Peyer's patch (tissue), 4 donors: ENCODE measurements at regions not wholly inside any gene's neighbourhood (a gene's known extent, or its start where the extent isn't known, plus 50 kb on each side); places are given as distances from the start of the nearest gene placed in this dataset.

ENCODE experiments used
- DNase-seq, 3 donors: peaks; one replicate each; pipeline ENCODE4 v3.0.0-alpha.2; 2017 to 2019
- H3K27ac ChIP-seq, 4 donors: fragments of 200-600 bp; sonication (generic); one replicate each; pipeline ENCODE4 v1.5.1; 2016 to 2019
- H3K27me3 ChIP-seq, 2 donors: fragments of 200-600 bp; sonication (generic); one replicate each; pipeline ENCODE4 v1.5.1; 2019
- H3K36me3 ChIP-seq, 3 donors: fragments of 200-600 bp; sonication (generic); one replicate each; pipeline ENCODE4 v1.5.1; 2016 to 2019
- H3K4me1 ChIP-seq, 4 donors: fragments of 200-600 bp; sonication (generic); one replicate each; pipeline ENCODE4 v1.5.1; 2016 to 2019
- H3K4me3 ChIP-seq, 4 donors: fragments of 200-600 bp; sonication (generic); 1 replicate in 3 of 4; 2 replicates in 1 of 4; pipeline ENCODE4 v1.5.1; 2016 to 2019; ENCODE audit warnings: mild to moderate bottlenecking in 1 of 4
- H3K9me3 ChIP-seq, 4 donors: fragments of 200-600 bp; sonication (generic); one replicate each; pipeline ENCODE4 v1.5.1; 2016 to 2019; ENCODE audit warnings: mild to moderate bottlenecking in 1 of 4
- POLR2A ChIP-seq, 2 donors: fragments of 450-650 bp; IDR thresholded peaks; one replicate each; pipeline ENCODE4 v1.5.1; 2017; ENCODE audit warnings: antibody characterized with exemption in 2 of 2, mild to moderate bottlenecking in 2 of 2, moderate library complexity in 2 of 2
- TF ChIP-seq, protein P1 (sequence below), 6 experiments: fragments of 450-650 bp in 4 of 6; fragments of 200-600 bp in 2 of 6; sonication (generic) in 1 of 6; IDR thresholded peaks; one replicate each; pipeline ENCODE4 v1.5.1; 2017 to 2019; ENCODE audit warnings: antibody characterized with exemption in 6 of 6, mild to moderate bottlenecking in 3 of 6, moderate library complexity in 1 of 6

- no peak overlapping the region for H3K27ac ChIP-seq
- DNase-seq: no peak
- H3K4me1 ChIP-seq: no peaks in the 10 kb centered on the region
- no peak overlapping the region for H3K4me3 ChIP-seq
- no peaks in the 10 kb centered on the region for H3K36me3 ChIP-seq
- no peaks in the 10 kb centered on the region for H3K27me3 ChIP-seq
- no peak for TF ChIP-seq POLR2A (IDR thresholded peaks at IDR 0.05)
- TF ChIP-seq, protein P1, sequence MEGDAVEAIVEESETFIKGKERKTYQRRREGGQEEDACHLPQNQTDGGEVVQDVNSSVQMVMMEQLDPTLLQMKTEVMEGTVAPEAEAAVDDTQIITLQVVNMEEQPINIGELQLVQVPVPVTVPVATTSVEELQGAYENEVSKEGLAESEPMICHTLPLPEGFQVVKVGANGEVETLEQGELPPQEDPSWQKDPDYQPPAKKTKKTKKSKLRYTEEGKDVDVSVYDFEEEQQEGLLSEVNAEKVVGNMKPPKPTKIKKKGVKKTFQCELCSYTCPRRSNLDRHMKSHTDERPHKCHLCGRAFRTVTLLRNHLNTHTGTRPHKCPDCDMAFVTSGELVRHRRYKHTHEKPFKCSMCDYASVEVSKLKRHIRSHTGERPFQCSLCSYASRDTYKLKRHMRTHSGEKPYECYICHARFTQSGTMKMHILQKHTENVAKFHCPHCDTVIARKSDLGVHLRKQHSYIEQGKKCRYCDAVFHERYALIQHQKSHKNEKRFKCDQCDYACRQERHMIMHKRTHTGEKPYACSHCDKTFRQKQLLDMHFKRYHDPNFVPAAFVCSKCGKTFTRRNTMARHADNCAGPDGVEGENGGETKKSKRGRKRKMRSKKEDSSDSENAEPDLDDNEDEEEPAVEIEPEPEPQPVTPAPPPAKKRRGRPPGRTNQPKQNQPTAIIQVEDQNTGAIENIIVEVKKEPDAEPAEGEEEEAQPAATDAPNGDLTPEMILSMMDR (IDR thresholded peaks at IDR 0.05): no peak
- H3K9me3 ChIP-seq: no peaks in the 10 kb centered on the region
Observed at GRCh38 chr17:62882284-62882683, 74.2 kb upstream of the MARCHF10 start.

DNA sequence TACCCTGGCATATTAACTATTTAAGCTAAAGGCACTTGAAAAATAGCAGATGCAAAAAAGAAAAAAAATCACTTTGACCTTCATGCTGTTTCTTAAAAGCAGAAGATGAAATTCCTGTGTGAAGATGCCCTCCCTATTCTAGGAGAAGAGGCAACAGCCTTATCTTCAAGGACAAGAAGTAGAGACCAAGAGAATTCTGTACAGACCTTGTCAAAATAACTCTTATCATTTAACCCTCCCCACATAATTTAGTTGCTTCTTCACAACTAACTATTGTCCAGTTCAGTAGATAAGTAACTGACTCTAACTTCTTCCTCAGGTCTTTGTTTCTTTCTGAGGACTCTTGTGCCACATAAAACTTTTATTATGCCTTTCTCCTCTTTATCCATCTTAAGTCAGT lies 72.0 kb upstream of the MARCHF10 start:
- DNase-seq: no peak
- TF ChIP-seq, protein P1 (IDR thresholded peaks at IDR 0.05): no peak
- TF ChIP-seq POLR2A (IDR thresholded peaks at IDR 0.05): no peak
- Histone ChIP-seq H3K4me1 (no peaks in the 10 kb centered on the region), H3K36me3 (no peaks in the 10 kb centered on the region), H3K27me3 (no peaks in the 10 kb centered on the region), H3K27ac (no peak overlapping the region), H3K9me3 (no peaks in the 10 kb centered on the region), H3K4me3 (no peak overlapping the region)

DNA sequence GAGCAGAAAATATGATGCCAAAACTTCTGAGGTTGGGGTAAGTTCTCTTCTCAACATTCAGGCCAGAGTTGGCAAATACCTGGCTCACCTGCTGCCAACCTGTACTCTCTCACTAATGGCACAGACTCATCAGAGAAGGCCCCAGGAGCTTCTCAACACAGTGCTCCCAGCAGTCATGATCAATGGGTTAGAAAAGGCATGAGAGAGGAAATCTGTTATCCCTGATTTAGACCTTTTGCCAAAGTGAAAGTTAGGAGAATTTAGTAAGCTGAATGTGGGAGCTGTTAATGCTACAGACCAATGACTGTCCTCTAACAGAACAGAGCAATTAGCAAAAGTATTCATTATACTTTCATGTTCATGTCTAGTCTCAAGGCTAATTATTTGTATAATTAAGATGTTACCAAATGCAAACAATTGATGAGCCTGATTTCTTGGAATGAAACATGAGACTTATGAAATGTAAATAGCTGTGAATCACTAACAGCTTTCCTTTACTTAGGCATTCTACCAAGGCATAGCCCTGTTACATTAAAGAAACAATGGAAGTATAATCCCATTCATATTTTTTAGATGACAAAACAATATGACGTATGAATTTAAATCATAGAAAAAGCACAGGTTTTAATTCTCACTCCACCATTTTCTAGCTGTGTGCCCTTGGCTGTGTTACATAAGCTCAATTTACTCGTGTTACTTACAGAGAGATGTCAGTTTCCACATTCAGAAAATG lies 68.7 kb upstream of the MARCHF10 start:
- TF ChIP-seq, protein P1 (IDR thresholded peaks at IDR 0.05): no peak
- TF ChIP-seq POLR2A (IDR thresholded peaks at IDR 0.05): no peak
- Histone ChIP-seq H3K27ac (no peak overlapping the region), H3K4me3 (no peak overlapping the region), H3K9me3 (no peaks in the 10 kb centered on the region), H3K4me1 (no peaks in the 10 kb centered on the region), H3K27me3 (no peaks in the 10 kb centered on the region), H3K36me3 (no peaks in the 10 kb centered on the region)
- DNase-seq: no peak

DNA sequence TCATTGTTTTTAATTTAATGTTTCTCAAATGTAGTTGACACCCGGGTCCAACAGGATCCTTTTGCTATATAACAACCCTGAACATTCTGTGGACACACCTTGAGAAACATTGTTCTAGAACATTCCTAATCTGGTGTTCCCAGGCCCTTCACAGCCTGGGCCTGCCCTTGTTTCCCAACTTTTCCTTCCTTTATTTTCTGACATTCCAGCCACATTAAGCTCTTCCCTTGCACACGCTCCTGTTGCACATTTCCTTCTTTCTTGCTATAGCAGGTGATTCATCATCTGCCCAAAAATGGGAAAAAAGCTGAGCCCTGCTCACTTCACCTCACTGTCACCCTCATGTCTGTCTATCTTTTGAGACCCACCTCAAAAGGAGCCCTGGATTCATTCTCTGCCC lies 67.9 kb upstream of the MARCHF10 start:
- Histone ChIP-seq H3K4me3 (no peak overlapping the region), H3K9me3 (no peaks in the 10 kb centered on the region), H3K36me3 (no peaks in the 10 kb centered on the region), H3K4me1 (no peaks in the 10 kb centered on the region), H3K27ac (no peak overlapping the region), H3K27me3 (no peaks in the 10 kb centered on the region)
- no peak for DNase-seq
- TF ChIP-seq POLR2A (IDR thresholded peaks at IDR 0.05): no peak
- TF ChIP-seq, protein P1 (IDR thresholded peaks at IDR 0.05): no peak

GRCh38 chr17:62875296-62875695 lies 67.2 kb upstream of the MARCHF10 start:
- Histone ChIP-seq H3K27ac (no peak overlapping the region), H3K36me3 (no peaks in the 10 kb centered on the region), H3K4me1 (no peaks in the 10 kb centered on the region), H3K4me3 (no peak overlapping the region), H3K27me3 (no peaks in the 10 kb centered on the region), H3K9me3 (no peaks in the 10 kb centered on the region)
- TF ChIP-seq, protein P1 (IDR thresholded peaks at IDR 0.05): no peak
- no peak for TF ChIP-seq POLR2A (IDR thresholded peaks at IDR 0.05)
- no peak for DNase-seq

DNA sequence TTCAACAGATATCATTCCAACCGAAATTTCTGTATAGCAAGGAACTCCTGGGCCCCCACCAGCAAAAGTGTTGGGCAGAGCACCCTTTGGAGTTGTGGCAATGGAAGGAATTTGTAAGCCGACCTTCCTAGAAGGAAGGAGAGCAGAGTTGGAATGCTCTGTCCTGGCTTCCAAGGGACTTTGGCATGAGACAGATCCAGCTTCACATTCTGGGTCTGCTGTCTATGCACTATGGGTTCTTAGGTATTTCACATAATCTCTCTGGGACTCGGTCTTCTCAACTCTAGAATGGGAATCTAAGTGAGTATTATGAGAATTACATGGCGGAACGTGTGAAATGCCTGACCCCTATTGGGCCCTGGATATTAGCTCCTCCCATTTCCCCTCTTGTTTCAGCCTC lies 63.2 kb upstream of the MARCHF10 start:
- DNase-seq: no peak
- H3K27me3 ChIP-seq: no peaks in the 10 kb centered on the region
- no peak overlapping the region for H3K27ac ChIP-seq
- H3K4me3 ChIP-seq: no peak overlapping the region
- TF ChIP-seq POLR2A (IDR thresholded peaks at IDR 0.05): no peak
- TF ChIP-seq, protein P1 (IDR thresholded peaks at IDR 0.05): no peak
- no peaks in the 10 kb centered on the region for H3K9me3 ChIP-seq
- no peaks in the 10 kb centered on the region for H3K36me3 ChIP-seq
- H3K4me1 ChIP-seq: no peaks in the 10 kb centered on the region
